DND-41 (cell line): ENCODE measurements at regions not wholly inside any gene's neighbourhood (a gene's known extent, or its start where the extent isn't known, plus 50 kb on each side); places are given as distances from the start of the nearest gene placed in this dataset.
"Not testable (repeated sequence)": the region's sequence is repeated elsewhere in the genome, so short reads cannot be mapped to it uniquely, and the experiment has no call there.

ENCODE experiments used
- EZH2 ChIP-seq: IDR thresholded peaks from 3 replicates; pipeline ENCODE4 v1.6.1; 2012; ENCODE audit warnings: borderline replicate concordance, low read depth, mild to moderate bottlenecking, moderate library complexity, low read length, inconsistent platforms; ENCODE audit not compliant: severe bottlenecking
- TF ChIP-seq, protein P1 (sequence below): IDR thresholded peaks from 2 replicates; pipeline ENCODE4 v1.5.1; 2012; ENCODE audit warnings: borderline replicate concordance, low read length, moderate library complexity, mild to moderate bottlenecking; ENCODE audit not compliant: poor library complexity, severe bottlenecking; ENCODE audit errors: extremely low read depth

DNA sequence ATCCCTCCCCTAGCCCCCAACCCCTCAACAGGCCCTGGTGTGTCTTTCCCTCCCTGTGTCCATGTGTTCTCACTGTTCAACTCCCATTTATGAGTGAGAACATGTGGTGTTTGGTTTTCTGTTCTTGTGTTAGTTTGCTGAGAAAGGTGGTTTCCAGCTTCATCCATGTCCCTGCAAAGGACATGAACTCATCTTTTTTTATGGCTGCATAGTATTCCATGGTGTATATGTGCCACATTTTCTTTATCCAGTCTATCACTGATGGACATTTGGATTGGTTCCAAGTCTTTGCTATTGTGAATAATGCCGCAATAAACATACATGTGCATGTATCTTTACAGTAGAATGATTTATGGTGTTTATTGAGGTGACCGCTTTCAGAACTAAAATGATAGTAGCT is 607.1 kb upstream of the SOX9 start:
- TF ChIP-seq, protein P1, sequence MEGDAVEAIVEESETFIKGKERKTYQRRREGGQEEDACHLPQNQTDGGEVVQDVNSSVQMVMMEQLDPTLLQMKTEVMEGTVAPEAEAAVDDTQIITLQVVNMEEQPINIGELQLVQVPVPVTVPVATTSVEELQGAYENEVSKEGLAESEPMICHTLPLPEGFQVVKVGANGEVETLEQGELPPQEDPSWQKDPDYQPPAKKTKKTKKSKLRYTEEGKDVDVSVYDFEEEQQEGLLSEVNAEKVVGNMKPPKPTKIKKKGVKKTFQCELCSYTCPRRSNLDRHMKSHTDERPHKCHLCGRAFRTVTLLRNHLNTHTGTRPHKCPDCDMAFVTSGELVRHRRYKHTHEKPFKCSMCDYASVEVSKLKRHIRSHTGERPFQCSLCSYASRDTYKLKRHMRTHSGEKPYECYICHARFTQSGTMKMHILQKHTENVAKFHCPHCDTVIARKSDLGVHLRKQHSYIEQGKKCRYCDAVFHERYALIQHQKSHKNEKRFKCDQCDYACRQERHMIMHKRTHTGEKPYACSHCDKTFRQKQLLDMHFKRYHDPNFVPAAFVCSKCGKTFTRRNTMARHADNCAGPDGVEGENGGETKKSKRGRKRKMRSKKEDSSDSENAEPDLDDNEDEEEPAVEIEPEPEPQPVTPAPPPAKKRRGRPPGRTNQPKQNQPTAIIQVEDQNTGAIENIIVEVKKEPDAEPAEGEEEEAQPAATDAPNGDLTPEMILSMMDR, result not testable (repeated sequence)
- not testable (repeated sequence) for TF ChIP-seq EZH2
